Esophagus muscularis mucosa (tissue), 4 donors: ENCODE measurements at regions not wholly inside any gene's neighbourhood (a gene's known extent, or its start where the extent isn't known, plus 50 kb on each side); places are given as distances from the start of the nearest gene placed in this dataset.

ENCODE experiments used
- DNase-seq: peaks from one replicate; pipeline ENCODE4 v3.0.0-alpha.2; 2017; ENCODE audit errors: extremely low spot score
- H3K27ac ChIP-seq, 4 donors: fragments of 200-600 bp; sonication (generic); replicated peaks in 1 of 4; 1 replicate in 3 of 4; 2 replicates in 1 of 4; pipeline ENCODE4 v1.5.1; 2016 to 2019; ENCODE audit warnings: mild to moderate bottlenecking in 1 of 4
- H3K27me3 ChIP-seq, 4 donors: fragments of 200-600 bp; sonication (generic); one replicate each; pipeline versions ENCODE4 v1.5.1 to v1.6.0; 2016 to 2019
- H3K36me3 ChIP-seq, 4 donors: fragments of 200-600 bp; sonication (generic); one replicate each; pipeline ENCODE4 v1.5.1; 2016 to 2019
- H3K4me1 ChIP-seq, 4 donors: fragments of 200-600 bp; sonication (generic); one replicate each; pipeline ENCODE4 v1.5.1; 2016 to 2019
- H3K4me3 ChIP-seq, 4 donors: fragments of 200-600 bp; sonication (generic); 1 replicate in 2 of 4; 2 replicates in 2 of 4; pipeline ENCODE4 v1.5.1; 2016 to 2019; ENCODE audit warnings: mild to moderate bottlenecking in 4 of 4, moderate library complexity in 1 of 4
- H3K9me3 ChIP-seq, 4 donors: fragments of 200-600 bp; sonication (generic); 1 replicate in 3 of 4; 2 replicates in 1 of 4; pipeline ENCODE4 v1.5.1; 2016 to 2019
- CTCF ChIP-seq, 3 experiments: fragments of 200-600 bp in 2 of 3; fragments of 450-650 bp in 1 of 3; sonication (generic) in 2 of 3; IDR thresholded peaks; one replicate each; pipeline ENCODE4 v1.5.1; 2017 to 2019; ENCODE audit warnings: antibody characterized with exemption in 3 of 3, mild to moderate bottlenecking in 2 of 3, moderate library complexity in 1 of 3
- EP300 ChIP-seq: sonication (generic); formaldehyde crosslinking; IDR thresholded peaks from one replicate; pipeline ENCODE4 v1.6.1; 2017; ENCODE audit warnings: antibody characterized with exemption
- POLR2A ChIP-seq: fragments of 450-650 bp; IDR thresholded peaks from one replicate; pipeline ENCODE4 v1.6.1; 2017; ENCODE audit warnings: antibody characterized with exemption, moderate library complexity, mild to moderate bottlenecking, low read depth
- POLR2AphosphoS5 ChIP-seq, 2 donors: sonication (generic); formaldehyde crosslinking; IDR thresholded peaks; one replicate each; pipeline ENCODE4 v1.6.1; 2017; ENCODE audit warnings: antibody characterized with exemption in 2 of 2
- WGBS: methylation state at CpG from one replicate; pipeline ENCODE4 v1.1.5; 2018; 5-methylcytosine and 5-hydroxymethylcytosine counted together
- intact Hi-C: fragments of 100-400 bp; cut with DNase I; formaldehyde crosslinking; loops from one replicate; pipeline ENCODE4 v1.15.1; 2023

- H3K4me3 ChIP-seq, result no peak overlapping the region
- intact Hi-C loops, result no loop called here
- no peaks in the 10 kb centered on the region for H3K36me3 ChIP-seq
- no peak overlapping the region for H3K27ac ChIP-seq
- 89% methylated on average over 1 of the region's 1 CpG for WGBS
- no peaks in the 10 kb centered on the region for H3K27me3 ChIP-seq
- no peak for DNase-seq
- no peaks in the 10 kb centered on the region for H3K9me3 ChIP-seq
- TF ChIP-seq POLR2A (no peak), POLR2AphosphoS5 (IDR thresholded peaks at IDR 0.05) (no peak)
- H3K4me1 ChIP-seq, result no peaks in the 10 kb centered on the region
Measured at GRCh38 chr5:18876565-18876964, 1111.4 kb downstream of the CDH18 start.

GRCh38 chr5:18881615-18882014 lies 1106.4 kb downstream of the CDH18 start:
- no peak for DNase-seq
- no peaks in the 10 kb centered on the region for H3K4me1 ChIP-seq
- 100% methylated on average over 1 of the region's 1 CpG for WGBS
- TF ChIP-seq EP300 (no peak), POLR2A (no peak), POLR2AphosphoS5 (IDR thresholded peaks at IDR 0.05) (no peak), CTCF (IDR thresholded peaks at IDR 0.05) (no peak)
- H3K9me3 ChIP-seq, result no peaks in the 10 kb centered on the region
- no peak overlapping the region for H3K27ac ChIP-seq
- H3K4me3 ChIP-seq, result no peak overlapping the region
- intact Hi-C loops, result no loop called here
- no peaks in the 10 kb centered on the region for H3K36me3 ChIP-seq
- H3K27me3 ChIP-seq, result no peaks in the 10 kb centered on the region

- intact Hi-C loops, result no loop called here
- H3K9me3 ChIP-seq, result no peaks in the 10 kb centered on the region
Measured at GRCh38 chr5:18882154-18882553, 1105.8 kb downstream of the CDH18 start.

GRCh38 chr5:18888821-18889220 lies 1099.2 kb downstream of the CDH18 start:
- no peak for TF ChIP-seq POLR2A
- TF ChIP-seq CTCF (IDR thresholded peaks at IDR 0.05), result no peak
- no peak for TF ChIP-seq EP300
- TF ChIP-seq POLR2AphosphoS5 (IDR thresholded peaks at IDR 0.05), result no peak
- intact Hi-C loops, result no loop called here
- no peaks in the 10 kb centered on the region for H3K4me1 ChIP-seq

More at GRCh38 chr5:18882154-18882553, 1105.8 kb downstream of the CDH18 start:
- no peak for DNase-seq
- TF ChIP-seq POLR2A, result no peak
- no peak for TF ChIP-seq EP300
- TF ChIP-seq POLR2AphosphoS5 (IDR thresholded peaks at IDR 0.05), result no peak
- TF ChIP-seq CTCF (IDR thresholded peaks at IDR 0.05), result no peak
- WGBS, result 83% methylated on average over 3 of the region's 3 CpGs
- no peaks in the 10 kb centered on the region for H3K4me1 ChIP-seq
- no peaks in the 10 kb centered on the region for H3K36me3 ChIP-seq
- no peak overlapping the region for H3K27ac ChIP-seq
- H3K27me3 ChIP-seq, result no peaks in the 10 kb centered on the region
- H3K4me3 ChIP-seq, result no peak overlapping the region

GRCh38 chr5:18900644-18901043 lies 1087.4 kb downstream of the CDH18 start:
- H3K27me3 ChIP-seq, result no peaks in the 10 kb centered on the region
- no peaks in the 10 kb centered on the region for H3K36me3 ChIP-seq
- no peaks in the 10 kb centered on the region for H3K4me1 ChIP-seq
- no peak for TF ChIP-seq CTCF (IDR thresholded peaks at IDR 0.05)
- H3K4me3 ChIP-seq, result no peak overlapping the region
- no peak for DNase-seq
- H3K9me3 ChIP-seq, result no peaks in the 10 kb centered on the region
- H3K27ac ChIP-seq, result no peak overlapping the region
- intact Hi-C loops, result no loop called here
- 75% methylated on average over 3 of the region's 3 CpGs for WGBS

More at GRCh38 chr5:18888821-18889220, 1099.2 kb downstream of the CDH18 start:
- Histone ChIP-seq H3K27ac (no peak overlapping the region), H3K27me3 (no peaks in the 10 kb centered on the region), H3K9me3 (no peaks in the 10 kb centered on the region), H3K36me3 (no peaks in the 10 kb centered on the region), H3K4me3 (no peak overlapping the region)
- no peak for DNase-seq
